ENCODE measurements at regions not wholly inside any gene's neighbourhood (a gene's known extent, or its start where the extent isn't known, plus 50 kb on each side); places are given as distances from the start of the nearest gene placed in this dataset.

DNA sequence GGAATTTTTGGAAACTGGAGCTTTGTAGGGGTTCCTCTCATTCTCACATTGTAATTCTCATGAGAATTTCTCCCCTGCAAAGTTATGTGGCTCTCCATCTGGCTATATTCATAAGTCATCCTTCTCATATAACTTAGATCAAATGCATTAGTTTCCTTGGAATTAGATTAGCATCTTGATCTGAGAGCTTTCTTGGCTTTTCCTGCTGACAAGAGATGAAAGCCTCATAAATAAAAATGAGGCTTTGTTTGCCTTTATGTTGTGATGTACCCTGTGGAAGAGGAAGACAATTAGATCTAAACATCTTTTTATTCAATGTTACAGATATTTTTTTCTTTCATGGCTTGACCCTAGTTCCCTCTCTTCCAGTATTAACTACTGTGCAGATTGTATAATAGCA lies 165.4 kb upstream of the ZPLD1 start:
- TF ChIP-seq CTCF (conservative IDR thresholded peaks at IDR 0.05; ENCODE audit: low read length) (no peak), EZH2phosphoT487 (IDR thresholded peaks at IDR 0.05; ENCODE audit: borderline replicate concordance, low read depth, low read length) (no peak)
